Esophagus squamous epithelium (tissue), 4 donors: ENCODE measurements at regions not wholly inside any gene's neighbourhood (a gene's known extent, or its start where the extent isn't known, plus 50 kb on each side); places are given as distances from the start of the nearest gene placed in this dataset.

Experiments
- CTCF ChIP-seq, 6 experiments: fragments of 450-650 bp in 4 of 6; fragments of 200-600 bp in 2 of 6; sonication (generic) in 2 of 6; IDR thresholded peaks; one replicate each; pipeline ENCODE4 v1.5.1; 2016 to 2019; ENCODE audit warnings: antibody characterized with exemption in 6 of 6, mild to moderate bottlenecking in 4 of 6, moderate library complexity in 4 of 6
- POLR2A ChIP-seq, 4 donors: fragments of 450-650 bp; IDR thresholded peaks; one replicate each; pipeline ENCODE4 v1.6.1; 2017; ENCODE audit warnings: antibody characterized with exemption in 4 of 4, mild to moderate bottlenecking in 4 of 4, moderate library complexity in 3 of 4

- no peak for TF ChIP-seq CTCF (IDR thresholded peaks at IDR 0.05)
- TF ChIP-seq POLR2A (IDR thresholded peaks at IDR 0.05), result no peak
Measured at GRCh38 chr10:108709927-108710722, 1213.2 kb downstream of the XPNPEP1 start.
